ENCODE measurements at regions not wholly inside any gene's neighbourhood (a gene's known extent, or its start where the extent isn't known, plus 50 kb on each side); places are given as distances from the start of the nearest gene placed in this dataset.

GRCh38 chr7:115327326-115327725 is 405.4 kb downstream of the MDFIC start:
- ChIA-PET RAD21 (ENCODE audit: unreplicated experiment) (no interaction called here), SMC1A (ENCODE audit: uncharacterized antibody, unreplicated experiment) (no interaction called here), POLR2A (no interaction called here), CTCF (no interaction called here)
- DNase-seq (ENCODE audit: low read depth, low spot score), result no peak
- no peaks in the 10 kb centered on the region for H3K4me1 ChIP-seq (ENCODE audit: control insufficient read depth, insufficient read depth, low read length)
- H2AFZ ChIP-seq (ENCODE audit: control insufficient read depth, low read depth, low read length), result no peak overlapping the region
- no peak overlapping the region for H3K4me3 ChIP-seq
- no peaks in the 10 kb centered on the region for H4K20me1 ChIP-seq (ENCODE audit: control insufficient read depth, insufficient read depth)
- no peak overlapping the region for H3K9ac ChIP-seq (ENCODE audit: control insufficient read depth, insufficient read depth, low read length)
- no peaks in the 10 kb centered on the region for H3K79me2 ChIP-seq (ENCODE audit: control insufficient read depth, insufficient read depth, low read length)
- H3K27me3 ChIP-seq (replicated peaks in 1 of 2; ENCODE audit: control insufficient read depth in 2 of 2, insufficient read depth in 2 of 2, low read length in 1 of 2), result no peaks in the 10 kb centered on the region
- H3K27ac ChIP-seq (ENCODE audit: control insufficient read depth, insufficient read depth), result no peak overlapping the region
- no TSS peak for BruUV-seq (replicated peaks)
- no peak for ATAC-seq
- no peak for FAIRE-seq
- intact Hi-C loops (cut with micrococcal nuclease; ENCODE audit: unreplicated experiment) (no loop called here), in situ Hi-C loops (cut with MboI) (no loop called here)
- H3K9me3 ChIP-seq (replicated peaks; ENCODE audit: control insufficient read depth, insufficient read depth, low read length), result no peaks in the 10 kb centered on the region
- no peaks in the 10 kb centered on the region for H3K36me3 ChIP-seq (ENCODE audit: control insufficient read depth in 2 of 2, insufficient read depth in 2 of 2, low read length in 1 of 2)
- H3K4me2 ChIP-seq (ENCODE audit: control insufficient read depth, insufficient read depth), result no peak overlapping the region
- TF ChIP-seq CEBPB (IDR thresholded peaks at IDR 0.05; ENCODE audit: borderline replicate concordance in 1 of 2, low read depth in 2 of 2, low read length in 2 of 2), result no peak
- no peak for TF ChIP-seq CHD1 (IDR thresholded peaks at IDR 0.05; ENCODE audit: low read depth, low read length)
- no peak for TF ChIP-seq TBL1XR1 (IDR thresholded peaks at IDR 0.05; ENCODE audit: low read depth, low read length)
- TF ChIP-seq ZNF687 (IDR thresholded peaks at IDR 0.05), result no peak

GRCh38 chr7:115319541-115319940 is 397.6 kb downstream of the MDFIC start:
- H3K27me3 ChIP-seq (replicated peaks in 1 of 2; ENCODE audit: control insufficient read depth in 2 of 2, insufficient read depth in 2 of 2, low read length in 1 of 2), result no peaks in the 10 kb centered on the region
- no peaks in the 10 kb centered on the region for H3K36me3 ChIP-seq (ENCODE audit: control insufficient read depth in 2 of 2, insufficient read depth in 2 of 2, low read length in 1 of 2)
- no peak overlapping the region for H3K27ac ChIP-seq (ENCODE audit: control insufficient read depth, insufficient read depth)
- intact Hi-C loops (cut with micrococcal nuclease; ENCODE audit: unreplicated experiment) (no loop called here), in situ Hi-C loops (cut with MboI) (no loop called here)
- SMC1A ChIA-PET (ENCODE audit: uncharacterized antibody, unreplicated experiment), result no interaction called here
- H3K4me3 ChIP-seq, result no peak overlapping the region
- H3K79me2 ChIP-seq (ENCODE audit: control insufficient read depth, insufficient read depth, low read length), result no peaks in the 10 kb centered on the region
- H4K20me1 ChIP-seq (ENCODE audit: control insufficient read depth, insufficient read depth), result no peaks in the 10 kb centered on the region
- H3K9me3 ChIP-seq (replicated peaks; ENCODE audit: control insufficient read depth, insufficient read depth, low read length), result no peaks in the 10 kb centered on the region
- 44% methylated on average over 2 of the region's 2 CpGs for WGBS (ENCODE audit: insufficient coverage, insufficient replicate concordance, low lambda C conversion rate, missing lambda C conversion rate)
- no peak for FAIRE-seq
- POLR2A ChIA-PET, result no interaction called here
- BruUV-seq (replicated peaks), result no TSS peak
- no peak overlapping the region for H3K9ac ChIP-seq (ENCODE audit: control insufficient read depth, insufficient read depth, low read length)
- no peaks in the 10 kb centered on the region for H3K4me1 ChIP-seq (ENCODE audit: control insufficient read depth, insufficient read depth, low read length)
- no peak overlapping the region for H3K4me2 ChIP-seq (ENCODE audit: control insufficient read depth, insufficient read depth)
- no peak for ATAC-seq
- RAD21 ChIA-PET (ENCODE audit: unreplicated experiment), result no interaction called here
- DNase-seq (ENCODE audit: low read depth, low spot score), result no peak
- CTCF ChIA-PET, result no interaction called here
- H2AFZ ChIP-seq (ENCODE audit: control insufficient read depth, low read depth, low read length), result no peak overlapping the region
- TF ChIP-seq CHD2 (IDR thresholded peaks at IDR 0.05; ENCODE audit: borderline replicate concordance, low read depth, low read length), result no peak
- TF ChIP-seq NFYB (IDR thresholded peaks at IDR 0.05; ENCODE audit: insufficient read depth, low read depth, low read length), result no peak
- TF ChIP-seq ZBTB4 (CRISPR knock-in tag; IDR thresholded peaks at IDR 0.05), result no peak
- TF ChIP-seq USF2 (IDR thresholded peaks at IDR 0.05; ENCODE audit: borderline replicate concordance, low read depth, low read length), result no peak
- TF ChIP-seq BRCA1 (IDR thresholded peaks at IDR 0.05; ENCODE audit: low read depth, low read length), result no peak
- no peak for TF ChIP-seq NR2C1 (IDR thresholded peaks at IDR 0.05)
- TF ChIP-seq TCF7 (IDR thresholded peaks at IDR 0.05; ENCODE audit: borderline replicate concordance), result no peak
- no peak for TF ChIP-seq NFIC (IDR thresholded peaks at IDR 0.05; ENCODE audit: low read depth, low read length)
